ENCODE measurements at regions not wholly inside any gene's neighbourhood (a gene's known extent, or its start where the extent isn't known, plus 50 kb on each side); places are given as distances from the start of the nearest gene placed in this dataset.

GRCh38 chr4:131054489-131055019 is 1958.6 kb downstream of the C4orf33 start:
- TF ChIP-seq HNRNPL (IDR thresholded peaks at IDR 0.05; ENCODE audit: low read depth, low read length), result no peak
- TF ChIP-seq CTCF (IDR thresholded peaks at IDR 0.05 in 2 of 3, conservative IDR thresholded peaks at IDR 0.05 in 1 of 3; ENCODE audit: insufficient read depth in 2 of 3, low read depth in 1 of 3, low read length in 3 of 3), result no peak
- TF ChIP-seq TCF7L2 (IDR thresholded peaks at IDR 0.05; ENCODE audit: low read depth, low read length), result no peak
- TF ChIP-seq, protein P1, sequence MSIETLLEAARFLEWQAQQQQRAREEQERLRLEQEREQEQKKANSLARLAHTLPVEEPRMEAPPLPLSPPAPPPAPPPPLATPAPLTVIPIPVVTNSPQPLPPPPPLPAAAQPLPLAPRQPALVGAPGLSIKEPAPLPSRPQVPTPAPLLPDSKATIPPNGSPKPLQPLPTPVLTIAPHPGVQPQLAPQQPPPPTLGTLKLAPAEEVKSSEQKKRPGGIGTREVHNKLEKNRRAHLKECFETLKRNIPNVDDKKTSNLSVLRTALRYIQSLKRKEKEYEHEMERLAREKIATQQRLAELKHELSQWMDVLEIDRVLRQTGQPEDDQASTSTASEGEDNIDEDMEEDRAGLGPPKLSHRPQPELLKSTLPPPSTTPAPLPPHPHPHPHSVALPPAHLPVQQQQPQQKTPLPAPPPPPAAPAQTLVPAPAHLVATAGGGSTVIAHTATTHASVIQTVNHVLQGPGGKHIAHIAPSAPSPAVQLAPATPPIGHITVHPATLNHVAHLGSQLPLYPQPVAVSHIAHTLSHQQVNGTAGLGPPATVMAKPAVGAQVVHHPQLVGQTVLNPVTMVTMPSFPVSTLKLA (conservative IDR thresholded peaks at IDR 0.05), result no peak
- no peak for TF ChIP-seq CEBPB (tag; IDR thresholded peaks at IDR 0.05)
- no peak for TF ChIP-seq NFIX (CRISPR knock-in tag; IDR thresholded peaks at IDR 0.05; ENCODE audit: low read depth)
- TF ChIP-seq ETV6 (IDR thresholded peaks at IDR 0.05; ENCODE audit: borderline replicate concordance in 1 of 2, low read depth in 2 of 2, low read length in 1 of 2), result no peak
- TF ChIP-seq ETV6 (CRISPR knock-in tag; IDR thresholded peaks at IDR 0.05; ENCODE audit: borderline replicate concordance), result no peak
- TF ChIP-seq ATF2 (CRISPR knock-in tag; IDR thresholded peaks at IDR 0.05), result no peak
- no peak for TF ChIP-seq ARID3B (CRISPR knock-in tag; IDR thresholded peaks at IDR 0.05; ENCODE audit: borderline replicate concordance)
- TF ChIP-seq U2AF2 (optimal IDR thresholded peaks at IDR 0.05; ENCODE audit: low read depth, low read length), result no peak
